ENCODE measurements at regions not wholly inside any gene's neighbourhood (a gene's known extent, or its start where the extent isn't known, plus 50 kb on each side); places are given as distances from the start of the nearest gene placed in this dataset.

- Histone ChIP-seq H3K27me3 (ENCODE audit: control insufficient read depth, insufficient read depth, low read length) (no peaks in the 10 kb centered on the region), H3K27ac (ENCODE audit: low read length) (no peak overlapping the region), H3K36me3 (ENCODE audit: control insufficient read depth, insufficient read depth, low read length) (no peaks in the 10 kb centered on the region), H3K4me3 (ENCODE audit: low read depth in 2 of 2, low read length in 2 of 2) (no peak overlapping the region), H3K9me3 (ENCODE audit: control insufficient read depth, insufficient read depth, low read depth, low read length) (peaks cover 2% of the 10 kb centered on the region; the same call in 1 of the 2 replicates), H3K4me1 (ENCODE audit: control insufficient read depth, insufficient read depth, low read length) (no peaks in the 10 kb centered on the region)
- CTCF ChIA-PET = no interaction called here
- intact Hi-C loops (cut with micrococcal nuclease; ENCODE audit: unreplicated experiment) = no loop called here
- TF ChIP-seq TCF7L2 (IDR thresholded peaks at IDR 0.05; ENCODE audit: low read depth, low read length) = no peak
- in situ Hi-C loops (cut with HindIII; ENCODE audit: low pct_unique_long_range_greater_than_20kb, low sequenced_read_pairs) = no loop called here
- no peak for DNase-seq (ENCODE audit: low read depth, low spot score)
- no TSS peak for BruUV-seq (replicated peaks)
- POLR2A ChIA-PET = no interaction called here
- ATAC-seq = no peak
Observed at GRCh38 chr3:153396581-153396980, 234.6 kb downstream of the RAP2B start.

- ATAC-seq = no peak
- no peak for DNase-seq (ENCODE audit: low read depth, low spot score)
- Histone ChIP-seq H3K27me3 (ENCODE audit: control insufficient read depth, insufficient read depth, low read length) (no peaks in the 10 kb centered on the region), H3K27ac (ENCODE audit: low read length) (no peak overlapping the region), H3K4me3 (ENCODE audit: low read depth in 2 of 2, low read length in 2 of 2) (no peak overlapping the region), H3K36me3 (ENCODE audit: control insufficient read depth, insufficient read depth, low read length) (no peaks in the 10 kb centered on the region), H3K4me1 (ENCODE audit: control insufficient read depth, insufficient read depth, low read length) (no peaks in the 10 kb centered on the region), H3K9me3 (ENCODE audit: control insufficient read depth, insufficient read depth, low read depth, low read length) (peaks cover 2% of the 10 kb centered on the region; the same call in 1 of the 2 replicates)
- TF ChIP-seq REST (IDR thresholded peaks at IDR 0.05; ENCODE audit: insufficient read depth in 1 of 2, low read depth in 2 of 2, low read length in 1 of 2) = no peak
- no peak for TF ChIP-seq CTCF (IDR thresholded peaks at IDR 0.05)
- TF ChIP-seq POLR2AphosphoS5 (IDR thresholded peaks at IDR 0.05; ENCODE audit: low read depth, low read length) = no peak
- POLR2A ChIA-PET = no interaction called here
- no TSS peak for BruUV-seq (replicated peaks)
- CTCF ChIA-PET = no interaction called here
- intact Hi-C loops (cut with micrococcal nuclease; ENCODE audit: unreplicated experiment) (no loop called here), in situ Hi-C loops (cut with HindIII; ENCODE audit: low pct_unique_long_range_greater_than_20kb, low sequenced_read_pairs) (no loop called here)
Observed at GRCh38 chr3:153397794-153398193, 235.8 kb downstream of the RAP2B start.

GRCh38 chr3:153399636-153400035, 237.6 kb downstream of the RAP2B start:
- intact Hi-C loops (cut with micrococcal nuclease; ENCODE audit: unreplicated experiment) = no loop called here
- POLR2A ChIA-PET = no interaction called here

More at GRCh38 chr3:153399636-153400035, 237.6 kb downstream of the RAP2B start:
- no peak for ATAC-seq
- Histone ChIP-seq H3K4me1 (ENCODE audit: control insufficient read depth, insufficient read depth, low read length) (no peaks in the 10 kb centered on the region), H3K27me3 (ENCODE audit: control insufficient read depth, insufficient read depth, low read length) (no peaks in the 10 kb centered on the region), H3K9me3 (ENCODE audit: control insufficient read depth, insufficient read depth, low read depth, low read length) (no peaks in the 10 kb centered on the region), H3K36me3 (ENCODE audit: control insufficient read depth, insufficient read depth, low read length) (no peaks in the 10 kb centered on the region), H3K4me3 (ENCODE audit: low read depth in 2 of 2, low read length in 2 of 2) (no peak overlapping the region), H3K27ac (ENCODE audit: low read length) (no peak overlapping the region)
- in situ Hi-C loops (cut with HindIII; ENCODE audit: low pct_unique_long_range_greater_than_20kb, low sequenced_read_pairs) = no loop called here
- CTCF ChIA-PET = no interaction called here
- no TSS peak for BruUV-seq (replicated peaks)
- no peak for TF ChIP-seq POLR2AphosphoS5 (IDR thresholded peaks at IDR 0.05; ENCODE audit: low read depth, low read length)
- TF ChIP-seq CTCF (IDR thresholded peaks at IDR 0.05) = no peak
- TF ChIP-seq TCF7L2 (IDR thresholded peaks at IDR 0.05; ENCODE audit: low read depth, low read length) = no peak
- TF ChIP-seq REST (IDR thresholded peaks at IDR 0.05; ENCODE audit: insufficient read depth in 1 of 2, low read depth in 2 of 2, low read length in 1 of 2) = no peak
- no peak for TF ChIP-seq SIN3A (IDR thresholded peaks at IDR 0.05; ENCODE audit: borderline replicate concordance, insufficient read depth, low read depth, low read length)
- no peak for DNase-seq (ENCODE audit: low read depth, low spot score)

Data from Panc1 (cell line).